Dermis blood vessel endothelial cell (primary cell): ENCODE measurements at regions not wholly inside any gene's neighbourhood (a gene's known extent, or its start where the extent isn't known, plus 50 kb on each side); places are given as distances from the start of the nearest gene placed in this dataset.
"Not testable (repeated sequence)": the region's sequence is repeated elsewhere in the genome, so short reads cannot be mapped to it uniquely, and the experiment has no call there.

Experiments used
- DNase-seq: peaks from one replicate; pipeline ENCODE4 v3.0.0; 2010

- DNase-seq, result not testable (repeated sequence)
These were observed 141.8 kb downstream of the AHR start for GRCh38 chr7:17440025-17440784.

- DNase-seq, result no peak
These were observed 142.4 kb downstream of the AHR start for GRCh38 chr7:17440831-17441230.

- peak; percentile 62 for DNase-seq
These were observed 143.1 kb downstream of the AHR start for GRCh38 chr7:17441557-17441956.

- DNase-seq, result peak; percentile 57
These were observed 145.7 kb downstream of the AHR start for GRCh38 chr7:17444151-17444550.

GRCh38 chr7:17444673-17445072 is 146.2 kb downstream of the AHR start:
- peak; percentile 92 for DNase-seq

GRCh38 chr7:17446340-17446739 is 147.9 kb downstream of the AHR start:
- DNase-seq, result peak; percentile 26

- no peak for DNase-seq
These were observed 149.5 kb downstream of the AHR start for GRCh38 chr7:17447728-17448478.

- no peak for DNase-seq
These were observed 150.3 kb downstream of the AHR start for GRCh38 chr7:17448479-17449423.

- peak; percentile 52 for DNase-seq
These were observed 158.1 kb downstream of the AHR start for GRCh38 chr7:17456541-17456940.

GRCh38 chr7:17460001-17460400 is 161.5 kb downstream of the AHR start:
- DNase-seq, result no peak

GRCh38 chr7:17460665-17461064 is 162.2 kb downstream of the AHR start:
- DNase-seq, result no peak

- no peak for DNase-seq
These were observed 163.7 kb downstream of the AHR start for GRCh38 chr7:17462131-17462631.

- peak; percentile 48 for DNase-seq
These were observed 165.1 kb downstream of the AHR start for GRCh38 chr7:17463511-17464085.

GRCh38 chr7:17466216-17466615 is 167.8 kb downstream of the AHR start:
- DNase-seq, result no peak

GRCh38 chr7:17467386-17467945 is 169.0 kb downstream of the AHR start:
- no peak for DNase-seq

GRCh38 chr7:17471325-17471724 is 172.9 kb downstream of the AHR start:
- no peak for DNase-seq

GRCh38 chr7:17472518-17472917 is 174.1 kb downstream of the AHR start:
- DNase-seq, result no peak

- DNase-seq, result no peak
These were observed 174.5 kb downstream of the AHR start for GRCh38 chr7:17472939-17473338.

GRCh38 chr7:17474724-17475344 is 176.4 kb downstream of the AHR start:
- no peak for DNase-seq

GRCh38 chr7:17477182-17477581 is 178.7 kb downstream of the AHR start:
- DNase-seq, result no peak

GRCh38 chr7:17481118-17481517 is 182.7 kb downstream of the AHR start:
- DNase-seq, result no peak

GRCh38 chr7:17485368-17485767 is 186.9 kb downstream of the AHR start:
- DNase-seq, result no peak
